HEK293T (cell line): ENCODE measurements at regions not wholly inside any gene's neighbourhood (a gene's known extent, or its start where the extent isn't known, plus 50 kb on each side); places are given as distances from the start of the nearest gene placed in this dataset.

ENCODE experiments used
- CTCF ChIA-PET: fragments of 350-600 bp; formaldehyde crosslinking; extraction: SDS; loops from one replicate; lab custom pipeline; 2021; ENCODE audit warnings: antibody characterized with exemption, inconsistent platforms; lab: Yijun Ruan, JAX
- POLR2A ChIA-PET: fragments of 350-600 bp; formaldehyde crosslinking; extraction: SDS; loops from one replicate; lab custom pipeline; 2020; ENCODE audit warnings: antibody characterized with exemption, inconsistent platforms; lab: Yijun Ruan, JAX
- DNase-seq: peaks from one replicate; pipeline ENCODE4 v3.0.0; 2012; ENCODE audit warnings: mixed read lengths; ENCODE audit errors: extremely low spot score
- ARNT ChIP-seq: fragments of 450-650 bp; IDR thresholded peaks from 2 replicates; pipeline ENCODE4 v1.6.1; 2017; ENCODE audit warnings: mild to moderate bottlenecking
- BHLHE40 ChIP-seq: fragments of 450-650 bp; IDR thresholded peaks from 2 replicates; pipeline ENCODE4 v1.6.1; 2016; ENCODE audit warnings: mild to moderate bottlenecking, moderate library complexity, borderline replicate concordance
- CTBP1 ChIP-seq: fragments of 450-650 bp; IDR thresholded peaks from 2 replicates; pipeline ENCODE4 v1.6.1; 2016; ENCODE audit warnings: borderline replicate concordance
- ELF4 ChIP-seq: fragments of 450-650 bp; IDR thresholded peaks from 2 replicates; pipeline ENCODE4 v1.6.1; 2017; ENCODE audit warnings: antibody characterized with exemption
- FOXA1 ChIP-seq: fragments of 450-650 bp; IDR thresholded peaks from 2 replicates; pipeline ENCODE4 v1.6.1; 2016; ENCODE audit warnings: mild to moderate bottlenecking
- FOXK2 ChIP-seq: fragments of 450-650 bp; IDR thresholded peaks from 2 replicates; pipeline ENCODE4 v1.6.1; 2016; ENCODE audit warnings: mild to moderate bottlenecking
- FOXM1 ChIP-seq: fragments of 450-650 bp; IDR thresholded peaks from 2 replicates; pipeline ENCODE4 v1.6.1; 2017; ENCODE audit warnings: mild to moderate bottlenecking, borderline replicate concordance
- HDGF ChIP-seq: fragments of 450-650 bp; IDR thresholded peaks from 2 replicates; pipeline ENCODE4 v1.6.1; 2017; ENCODE audit warnings: antibody characterized with exemption, borderline replicate concordance
- L3MBTL2 ChIP-seq: fragments of 450-650 bp; conservative IDR thresholded peaks from 2 replicates; pipeline ENCODE4 v1.6.1; 2016; ENCODE audit warnings: mild to moderate bottlenecking
- LEF1 ChIP-seq: fragments of 450-650 bp; IDR thresholded peaks from 2 replicates; pipeline ENCODE4 v1.6.1; 2017; ENCODE audit warnings: mild to moderate bottlenecking, borderline replicate concordance
- NFRKB ChIP-seq: fragments of 450-650 bp; IDR thresholded peaks from 2 replicates; pipeline ENCODE4 v1.6.1; 2016; ENCODE audit warnings: mild to moderate bottlenecking, moderate library complexity
- PKNOX1 ChIP-seq: fragments of 450-650 bp; IDR thresholded peaks from 2 replicates; pipeline ENCODE4 v1.6.1; 2016
- SP1 ChIP-seq: fragments of 450-650 bp; IDR thresholded peaks from 2 replicates; pipeline ENCODE4 v1.6.1; 2017
- SUZ12 ChIP-seq: fragments of 450-650 bp; IDR thresholded peaks from 2 replicates; pipeline ENCODE4 v1.6.1; 2016; ENCODE audit warnings: mild to moderate bottlenecking
- TARDBP ChIP-seq: fragments of 450-650 bp; IDR thresholded peaks from 2 replicates; pipeline ENCODE4 v1.6.1; 2016
- ZNF384 ChIP-seq: fragments of 450-650 bp; IDR thresholded peaks from 2 replicates; pipeline ENCODE4 v1.6.1; 2016

GRCh38 chr3:10560060-10560861, 54.9 kb upstream of the ATP2B2 start:
- TF ChIP-seq L3MBTL2 (peak; percentile 33; the same call in 1 of the 2 replicates), SUZ12 (no peak)
- POLR2A ChIA-PET = no interaction called here
- DNase-seq = no peak
- CTCF ChIA-PET = interaction anchor here (0.7 kb wide), 1 partner anchor 12 kb away, joined by 4 read pairs; no protein-coding TSS in a partner anchor

GRCh38 chr3:10561162-10561945, 56.0 kb upstream of the ATP2B2 start:
- no peak for TF ChIP-seq NFRKB
- no peak for DNase-seq
- CTCF ChIA-PET = no interaction called here
- POLR2A ChIA-PET = no interaction called here

- no peak for DNase-seq
- ChIA-PET CTCF (no interaction called here), POLR2A (no interaction called here)
- TF ChIP-seq SP1 = no peak
- no peak for TF ChIP-seq ZNF384
- no peak for TF ChIP-seq FOXM1
- no peak for TF ChIP-seq BHLHE40
- TF ChIP-seq NFRKB = no peak
- TF ChIP-seq HDGF = no peak
- TF ChIP-seq TARDBP = no peak
- no peak for TF ChIP-seq ARNT
- no peak for TF ChIP-seq CTBP1
Measured at GRCh38 chr3:10561946-10562560, 56.7 kb upstream of the ATP2B2 start.

GRCh38 chr3:10563396-10563795, 58.0 kb upstream of the ATP2B2 start:
- TF ChIP-seq PKNOX1 (no peak), SUZ12 (no peak), SP1 (no peak), TARDBP (no peak), CTBP1 (no peak), FOXA1 (no peak), FOXM1 (no peak), FOXK2 (no peak), ZNF384 (no peak)
- no peak for DNase-seq
- POLR2A ChIA-PET = no interaction called here
- CTCF ChIA-PET = no interaction called here

- POLR2A ChIA-PET = no interaction called here
- no peak for DNase-seq
- TF ChIP-seq PKNOX1 = no peak
- no peak for TF ChIP-seq SP1
- no peak for TF ChIP-seq ARNT
- no peak for TF ChIP-seq FOXM1
- no peak for TF ChIP-seq ZNF384
- no peak for TF ChIP-seq FOXK2
- TF ChIP-seq NFRKB = no peak
- no peak for TF ChIP-seq TARDBP
- no peak for TF ChIP-seq ELF4
- TF ChIP-seq HDGF = no peak
- TF ChIP-seq BHLHE40 = no peak
- TF ChIP-seq FOXA1 = no peak
- TF ChIP-seq CTBP1 = no peak
- no peak for TF ChIP-seq LEF1
- TF ChIP-seq SUZ12 = no peak
- TF ChIP-seq L3MBTL2 = no peak
- CTCF ChIA-PET = interaction anchor here (0.7 kb wide), 1 partner anchor 142 kb away, joined by 3 read pairs; no protein-coding TSS in a partner anchor
Measured at GRCh38 chr3:10565814-10566213, 60.4 kb upstream of the ATP2B2 start.

GRCh38 chr3:10566451-10566850, 61.1 kb upstream of the ATP2B2 start:
- ChIA-PET CTCF (interaction anchor here (0.7 kb wide), 1 partner anchor 143 kb away, joined by 3 read pairs; no protein-coding TSS in a partner anchor), POLR2A (no interaction called here)
- no peak for DNase-seq
- no peak for TF ChIP-seq FOXA1
- TF ChIP-seq SUZ12 = no peak
- no peak for TF ChIP-seq FOXK2
- TF ChIP-seq ZNF384 = no peak
- no peak for TF ChIP-seq ELF4
- no peak for TF ChIP-seq HDGF
- TF ChIP-seq LEF1 = no peak
- TF ChIP-seq SP1 = no peak
- TF ChIP-seq TARDBP = no peak
- no peak for TF ChIP-seq FOXM1
- TF ChIP-seq ARNT = no peak
- no peak for TF ChIP-seq NFRKB
- TF ChIP-seq BHLHE40 = no peak
- TF ChIP-seq PKNOX1 = no peak
- TF ChIP-seq L3MBTL2 = no peak
- no peak for TF ChIP-seq CTBP1
